ENCODE measurements at regions not wholly inside any gene's neighbourhood (a gene's known extent, or its start where the extent isn't known, plus 50 kb on each side); places are given as distances from the start of the nearest gene placed in this dataset.

- TF ChIP-seq EZH2 (IDR thresholded peaks at IDR 0.05; ENCODE audit: insufficient read depth, poor library complexity, severe bottlenecking) (no peak), EZH2phosphoT487 (IDR thresholded peaks at IDR 0.05; ENCODE audit: insufficient read depth, low read depth) (no peak)
Measured at GRCh38 chr3:181630853-181631252, 80.9 kb upstream of the SOX2 start.
